Spleen (tissue), 11 donors: ENCODE measurements at regions not wholly inside any gene's neighbourhood (a gene's known extent, or its start where the extent isn't known, plus 50 kb on each side); places are given as distances from the start of the nearest gene placed in this dataset.

ENCODE experiments used
- DNase-seq: peaks from one replicate; pipeline ENCODE4 v3.0.0-alpha.2; 2020
- H3K27ac ChIP-seq, 8 donors: fragments of 200-600 bp; sonication (generic) in 7 of 8; 1 replicate in 4 of 8; 2 replicates in 4 of 8; pipeline versions ENCODE4 v1.5.0 to v1.8.0; 2016 to 2021; ENCODE audit warnings: inconsistent platforms in 4 of 8, mild to moderate bottlenecking in 4 of 8, moderate library complexity in 1 of 8
- H3K27me3 ChIP-seq, 7 donors: fragments of 200-600 bp; sonication (generic) in 6 of 7; replicated peaks in 1 of 7; 1 replicate in 4 of 7; 2 replicates in 3 of 7; pipeline versions ENCODE4 v1.5.0 to v1.8.0; 2016 to 2021; ENCODE audit warnings: inconsistent platforms in 3 of 7, mild to moderate bottlenecking in 1 of 7
- H3K36me3 ChIP-seq, 6 donors: fragments of 200-600 bp; sonication (generic) in 5 of 6; 1 replicate in 4 of 6; 2 replicates in 2 of 6; pipeline versions ENCODE4 v1.5.0 to v1.8.0; 2016 to 2021; ENCODE audit warnings: inconsistent platforms in 2 of 6
- H3K4me1 ChIP-seq, 6 donors: fragments of 200-600 bp; sonication (generic) in 5 of 6; 1 replicate in 3 of 6; 2 replicates in 3 of 6; pipeline versions ENCODE4 v1.5.0 to v1.8.0; 2016 to 2021; ENCODE audit warnings: inconsistent platforms in 3 of 6
- H3K4me3 ChIP-seq, 8 donors: fragments of 200-600 bp; sonication (generic) in 7 of 8; 1 replicate in 4 of 8; 2 replicates in 4 of 8; pipeline versions ENCODE4 v1.5.0 to v1.8.0; 2016 to 2021; ENCODE audit warnings: inconsistent platforms in 4 of 8, mild to moderate bottlenecking in 4 of 8, moderate library complexity in 2 of 8
- H3K9me3 ChIP-seq, 8 donors: fragments of 200-600 bp; sonication (generic) in 7 of 8; 1 replicate in 4 of 8; 2 replicates in 4 of 8; pipeline versions ENCODE4 v1.5.0 to v1.8.0; 2016 to 2021; ENCODE audit warnings: inconsistent platforms in 4 of 8
- CTCF ChIP-seq, 11 experiments: fragments of 200-600 bp in 7 of 11; fragments of 450-650 bp in 4 of 11; sonication (generic) in 4 of 11; IDR thresholded peaks in 8 of 11; conservative IDR thresholded peaks in 3 of 11; 1 replicate in 7 of 11; 2 replicates in 4 of 11; pipeline versions ENCODE4 v1.4.0 to v1.8.0; 2016 to 2021; ENCODE audit warnings: antibody characterized with exemption in 11 of 11, inconsistent platforms in 4 of 11, mild to moderate bottlenecking in 1 of 11
- POLR2A ChIP-seq, 3 donors: fragments of 450-650 bp; IDR thresholded peaks; one replicate each; pipeline ENCODE4 v1.5.1; 2017; ENCODE audit warnings: antibody characterized with exemption in 3 of 3, mild to moderate bottlenecking in 1 of 3
- POLR2AphosphoS5 ChIP-seq, 3 donors: sonication (generic); formaldehyde crosslinking; IDR thresholded peaks; one replicate each; pipeline ENCODE4 v1.5.1; 2017; ENCODE audit warnings: antibody characterized with exemption in 3 of 3
- WGBS, 5 donors: extraction: QIAGEN DNeasy Blood & Tissue Kit in 3 of 5; methylation state at CpG; one replicate each; pipeline versions ENCODE4 v1.1.5 to v1.1.7; 2013 to 2018; 5-methylcytosine and 5-hydroxymethylcytosine counted together
- intact Hi-C: fragments of 100-400 bp; cut with DNase I; formaldehyde crosslinking; loops from one replicate; pipeline ENCODE4 v1.15.0; 2023; ENCODE audit warnings: low total_unique reads
- donor health status: healthy with polysubstance abuse.
- donor health status: DM: no; HTN: no; CAD: no; lungs with moderate emphysema.
- donor health status: DM: no; HTN: no; CAD: no.
- donor health status: Bipolar disorder and iron deficiency.
- donor health status: healthy.
- donor health status: DM: no; HTN: no; CAD: no.
- donor health status: DM: yes; HTN: yes; CAD: no.

- TF ChIP-seq CTCF (IDR thresholded peaks at IDR 0.05 in 8 of 11, conservative IDR thresholded peaks at IDR 0.05 in 3 of 11): no peak
- no peak for TF ChIP-seq POLR2AphosphoS5 (IDR thresholded peaks at IDR 0.05)
- TF ChIP-seq POLR2A (IDR thresholded peaks at IDR 0.05): no peak
- Histone ChIP-seq H3K27me3 (peaks cover 0 to 13% (median 0%) of the 10 kb centered on the region in 7 donors), H3K4me1 (peaks cover 0 to 62% (median 15%) of the 10 kb centered on the region in 6 donors), H3K4me3 (no peak overlapping the region), H3K9me3 (peaks cover 0 to under 1% (median 0%) of the 10 kb centered on the region in 8 donors), H3K27ac (no peak overlapping the region), H3K36me3 (no peaks in the 10 kb centered on the region)
- no peak for DNase-seq
- 65 to 86% (median 82%) methylated on average over 6 to 8 of the region's 8 CpGs for WGBS, 5 donors
- intact Hi-C loops: no loop called here
These were observed 80.1 kb downstream of the ZNF280B start for GRCh38 chr22:22428222-22429098.

- intact Hi-C loops: no loop called here
- DNase-seq: no peak
- Histone ChIP-seq H3K27me3 (peaks cover 0 to 13% (median 0%) of the 10 kb centered on the region in 7 donors), H3K27ac (no peak overlapping the region), H3K4me1 (peaks cover 0 to 51% (median 15%) of the 10 kb centered on the region in 6 donors), H3K36me3 (no peaks in the 10 kb centered on the region), H3K4me3 (no peak overlapping the region), H3K9me3 (peaks cover 0 to 11% (median 0%) of the 10 kb centered on the region in 8 donors)
- no peak for TF ChIP-seq CTCF (IDR thresholded peaks at IDR 0.05 in 8 of 11, conservative IDR thresholded peaks at IDR 0.05 in 3 of 11)
- TF ChIP-seq POLR2AphosphoS5 (IDR thresholded peaks at IDR 0.05): no peak
- TF ChIP-seq POLR2A (IDR thresholded peaks at IDR 0.05): no peak
- 54 to 64% (median 61%) methylated on average over 6 of the region's 6 CpGs for WGBS, 5 donors
These were observed 79.0 kb downstream of the ZNF280B start for GRCh38 chr22:22429369-22430108.

- intact Hi-C loops: no loop called here
- TF ChIP-seq CTCF (IDR thresholded peaks at IDR 0.05 in 8 of 11, conservative IDR thresholded peaks at IDR 0.05 in 3 of 11): no peak
- TF ChIP-seq POLR2AphosphoS5 (IDR thresholded peaks at IDR 0.05): no peak
- no peak for TF ChIP-seq POLR2A (IDR thresholded peaks at IDR 0.05)
- no peak for DNase-seq
These were observed 78.3 kb downstream of the ZNF280B start for GRCh38 chr22:22430111-22430820.

More at GRCh38 chr22:22430111-22430820, 78.3 kb downstream of the ZNF280B start:
- Histone ChIP-seq H3K36me3 (no peaks in the 10 kb centered on the region), H3K27me3 (peaks cover 0 to 13% (median 0%) of the 10 kb centered on the region in 7 donors), H3K4me1 (peaks cover 0 to 44% (median 15%) of the 10 kb centered on the region in 6 donors), H3K27ac (no peak overlapping the region), H3K9me3 (peaks cover 0 to 13% (median 0%) of the 10 kb centered on the region in 8 donors), H3K4me3 (no peak overlapping the region)
- 64 to 74% (median 72%) methylated on average over 4 of the region's 4 CpGs for WGBS, 5 donors
